Esophagus (tissue), 2 donors: ENCODE measurements at regions not wholly inside any gene's neighbourhood (a gene's known extent, or its start where the extent isn't known, plus 50 kb on each side); places are given as distances from the start of the nearest gene placed in this dataset.

Experiments
- H3K27ac ChIP-seq, 2 donors: one replicate each; pipeline ENCODE4 v1.5.1; 2013; ENCODE audit warnings: low read depth in 2 of 2, mild to moderate bottlenecking in 2 of 2, inconsistent platforms in 1 of 2, low read length in 1 of 2, moderate library complexity in 1 of 2
- H3K27me3 ChIP-seq, 2 donors: one replicate each; pipeline ENCODE4 v1.6.1; 2013; ENCODE audit warnings: low read length in 2 of 2, control low read depth in 1 of 2, mild to moderate bottlenecking in 1 of 2; ENCODE audit not compliant: insufficient read depth in 2 of 2, control insufficient read depth in 1 of 2
- H3K36me3 ChIP-seq, 2 donors: one replicate each; pipeline ENCODE4 v1.6.1; 2013; ENCODE audit warnings: low read length in 1 of 2; ENCODE audit not compliant: control insufficient read depth in 2 of 2, insufficient read depth in 2 of 2
- H3K4me1 ChIP-seq, 2 donors: one replicate each; pipeline ENCODE4 v1.6.1; 2013; ENCODE audit warnings: low read length in 1 of 2; ENCODE audit not compliant: control insufficient read depth in 2 of 2, insufficient read depth in 2 of 2
- H3K4me3 ChIP-seq, 2 donors: one replicate each; pipeline ENCODE4 v1.5.1; 2013; ENCODE audit warnings: low read length in 2 of 2, mild to moderate bottlenecking in 2 of 2, low read depth in 1 of 2, moderate library complexity in 1 of 2
- H3K9me3 ChIP-seq, 2 donors: one replicate each; pipeline ENCODE4 v1.6.1; 2013; ENCODE audit warnings: mild to moderate bottlenecking in 2 of 2, low read depth in 1 of 2, low read length in 1 of 2, moderate library complexity in 1 of 2; ENCODE audit not compliant: control insufficient read depth in 2 of 2, insufficient read depth in 1 of 2
- WGBS, 2 donors: extraction: QIAGEN DNeasy Blood & Tissue Kit; methylation state at CpG; one replicate each; pipeline ENCODE4 v1.1.7; 2013; 5-methylcytosine and 5-hydroxymethylcytosine counted together
- donor health status: healthy with polysubstance abuse.
- donor health status: Bipolar disorder and iron deficiency.

GRCh38 chr1:10935724-10936123 lies 76.7 kb upstream of the TARDBP start:
- no peak overlapping the region for H3K4me3 ChIP-seq
- H3K9me3 ChIP-seq: no peaks in the 10 kb centered on the region
- no peaks in the 10 kb centered on the region for H3K27me3 ChIP-seq
- H3K36me3 ChIP-seq: no peaks in the 10 kb centered on the region
- WGBS, 2 donors: 83 to 90% methylated on average over 7 of the region's 7 CpGs
- peaks cover 0 to 3% of the 10 kb centered on the region in 2 donors for H3K4me1 ChIP-seq
- H3K27ac ChIP-seq: no peak overlapping the region

DNA sequence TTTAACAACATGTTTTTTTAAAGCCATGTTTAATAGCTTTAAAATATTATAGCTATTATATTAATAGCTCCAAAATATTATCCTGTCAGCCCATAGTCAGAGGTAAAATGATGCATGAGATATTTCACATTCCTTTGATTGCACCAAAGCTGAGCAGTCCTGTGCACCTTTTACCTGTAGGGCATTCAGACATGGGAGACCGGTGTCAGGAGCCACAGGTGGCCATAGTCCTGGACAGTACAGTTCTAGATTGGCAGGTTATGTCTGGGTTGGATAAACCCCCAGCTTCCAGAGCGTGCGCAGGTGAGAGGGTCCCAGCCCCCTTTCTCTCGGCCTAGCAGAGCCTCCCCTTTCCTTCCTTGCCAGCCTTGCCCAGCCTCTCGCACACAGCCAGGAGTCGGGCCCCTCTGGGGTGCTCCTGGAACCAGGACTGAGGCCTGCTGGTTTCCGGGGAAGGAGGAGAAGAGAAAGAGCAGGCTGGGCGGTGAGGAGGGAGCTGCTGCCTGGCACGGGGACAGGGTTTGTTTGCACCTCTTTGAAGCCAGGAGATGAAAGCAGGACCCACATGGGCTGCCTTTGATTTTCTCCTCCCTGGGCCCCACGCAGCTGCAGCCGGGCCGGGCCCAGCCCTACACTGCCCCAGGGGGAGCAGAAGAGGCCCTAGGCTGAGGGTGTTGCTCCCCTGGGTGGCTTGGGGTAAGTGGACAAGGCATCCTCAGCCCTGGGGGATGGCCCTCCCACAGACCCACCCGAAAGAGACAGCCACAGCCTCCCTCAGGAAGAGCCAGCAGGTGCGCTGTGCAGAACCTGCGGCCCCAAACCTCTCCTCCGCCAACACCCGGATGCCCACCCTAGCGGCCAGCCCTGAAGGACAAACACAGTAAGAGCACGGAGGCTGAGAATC lies 75.2 kb upstream of the TARDBP start:
- Histone ChIP-seq H3K4me1 (peaks cover 3% of the 10 kb centered on the region in 2 donors), H3K36me3 (no peaks in the 10 kb centered on the region), H3K27ac (no peak overlapping the region), H3K9me3 (no peaks in the 10 kb centered on the region), H3K4me3 (no peak overlapping the region), H3K27me3 (no peaks in the 10 kb centered on the region)
- 56 to 65% methylated on average over 17 to 19 of the region's 19 CpGs for WGBS, 2 donors

DNA sequence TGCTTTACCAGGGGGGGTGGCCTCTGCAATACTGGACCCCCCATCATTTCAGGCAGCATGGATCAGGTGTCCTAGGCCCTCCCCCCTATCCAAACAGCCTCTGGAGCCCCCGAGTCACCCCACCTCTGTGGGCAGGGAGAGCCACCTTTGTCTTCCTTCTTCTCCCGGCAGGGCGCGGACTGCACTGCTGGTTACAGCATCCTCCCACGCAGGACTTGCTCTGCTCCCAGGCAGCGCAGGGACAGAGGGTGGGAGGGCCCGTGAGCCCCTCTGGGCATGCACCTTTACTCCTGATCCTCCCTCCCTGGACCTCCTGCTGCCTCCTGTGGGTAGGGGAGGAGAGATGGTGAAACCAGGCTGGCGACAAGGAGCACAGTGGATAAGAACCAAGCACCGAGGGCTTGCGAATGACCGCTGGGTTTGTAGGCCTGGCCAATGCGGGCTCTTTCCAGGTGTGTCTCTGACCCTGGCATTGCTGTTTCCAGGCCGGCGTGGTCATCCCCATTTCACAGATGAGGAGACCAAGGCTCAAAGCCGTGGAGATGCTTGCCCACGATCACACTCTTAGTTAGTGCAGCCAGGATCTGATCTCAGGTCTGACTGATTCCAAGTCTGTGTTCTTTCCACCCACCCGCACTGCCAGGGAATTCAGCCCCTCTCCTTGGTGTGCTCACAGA lies 73.6 kb upstream of the TARDBP start:
- no peaks in the 10 kb centered on the region for H3K27me3 ChIP-seq
- no peak overlapping the region for H3K4me3 ChIP-seq
- 82 to 88% methylated on average over 17 of the region's 17 CpGs for WGBS, 2 donors
- H3K27ac ChIP-seq: no peak overlapping the region
- no peaks in the 10 kb centered on the region for H3K36me3 ChIP-seq
- H3K4me1 ChIP-seq: peaks cover 3% of the 10 kb centered on the region in 2 donors
- no peaks in the 10 kb centered on the region for H3K9me3 ChIP-seq

GRCh38 chr1:10939654-10940450 lies 72.6 kb upstream of the TARDBP start:
- H3K27ac ChIP-seq: no peak overlapping the region
- H3K9me3 ChIP-seq: no peaks in the 10 kb centered on the region
- 43 to 45% methylated on average over 20 of the region's 20 CpGs for WGBS, 2 donors
- H3K36me3 ChIP-seq: no peaks in the 10 kb centered on the region
- H3K4me3 ChIP-seq: no peak overlapping the region
- H3K27me3 ChIP-seq: no peaks in the 10 kb centered on the region
- peaks cover 3 to 10% of the 10 kb centered on the region in 2 donors for H3K4me1 ChIP-seq

DNA sequence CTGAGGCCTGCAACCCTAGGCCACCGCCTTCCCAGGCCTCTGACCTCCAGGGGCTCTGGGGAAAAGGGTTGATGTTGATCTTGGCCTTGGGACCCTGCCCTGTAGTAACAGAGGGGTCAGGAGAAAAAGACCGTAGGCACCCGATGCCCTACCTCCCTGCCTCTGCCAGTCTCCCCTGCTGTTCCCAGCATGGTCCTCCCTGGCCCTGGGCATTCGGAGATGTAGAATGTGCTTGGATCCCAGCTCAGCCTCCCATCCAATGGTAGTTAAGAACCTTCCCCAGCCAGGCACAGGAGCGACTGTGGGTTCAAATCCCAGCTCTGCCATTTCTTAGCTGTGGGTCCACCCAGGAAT lies 72.0 kb upstream of the TARDBP start:
- H3K27ac ChIP-seq: no peak overlapping the region
- H3K9me3 ChIP-seq: no peaks in the 10 kb centered on the region
- 79 to 85% methylated on average over 5 of the region's 5 CpGs for WGBS, 2 donors
- no peak overlapping the region for H3K4me3 ChIP-seq
- H3K4me1 ChIP-seq: peaks cover 3 to 10% of the 10 kb centered on the region in 2 donors
- H3K27me3 ChIP-seq: no peaks in the 10 kb centered on the region
- no peaks in the 10 kb centered on the region for H3K36me3 ChIP-seq

- Histone ChIP-seq H3K36me3 (no peaks in the 10 kb centered on the region), H3K27me3 (no peaks in the 10 kb centered on the region), H3K4me1 (peaks cover 3 to 10% of the 10 kb centered on the region in 2 donors), H3K4me3 (no peak overlapping the region), H3K27ac (no peak overlapping the region), H3K9me3 (no peaks in the 10 kb centered on the region)
- whole genome bisulfite sequencing, 2 donors: 88 to 92% methylated on average over 7 of the region's 7 CpGs
These were observed 71.6 kb upstream of the TARDBP start for GRCh38 chr1:10940838-10941237.

GRCh38 chr1:10941891-10942541 lies 70.4 kb upstream of the TARDBP start:
- Histone ChIP-seq H3K27me3 (no peaks in the 10 kb centered on the region), H3K4me1 (peaks cover 3 to 9% of the 10 kb centered on the region in 2 donors), H3K36me3 (no peaks in the 10 kb centered on the region), H3K27ac (no peak overlapping the region), H3K4me3 (no peak overlapping the region), H3K9me3 (no peaks in the 10 kb centered on the region)
- 4 to 5% methylated on average over 12 to 21 of the region's 21 CpGs for WGBS, 2 donors

- 81 to 83% methylated on average over 6 of the region's 6 CpGs for WGBS, 2 donors
- no peaks in the 10 kb centered on the region for H3K27me3 ChIP-seq
- H3K36me3 ChIP-seq: no peaks in the 10 kb centered on the region
- no peak overlapping the region for H3K27ac ChIP-seq
- no peaks in the 10 kb centered on the region for H3K9me3 ChIP-seq
- H3K4me3 ChIP-seq: no peak overlapping the region
- H3K4me1 ChIP-seq: peaks cover 3 to 6% of the 10 kb centered on the region in 2 donors
These were observed 69.9 kb upstream of the TARDBP start for GRCh38 chr1:10942542-10942912.

GRCh38 chr1:10943041-10943440 lies 69.4 kb upstream of the TARDBP start:
- no peaks in the 10 kb centered on the region for H3K27me3 ChIP-seq
- 71 to 75% methylated on average over 7 of the region's 7 CpGs for WGBS, 2 donors
- no peaks in the 10 kb centered on the region for H3K36me3 ChIP-seq
- H3K27ac ChIP-seq: no peak overlapping the region
- no peaks in the 10 kb centered on the region for H3K9me3 ChIP-seq
- peaks cover 3 to 6% of the 10 kb centered on the region in 2 donors for H3K4me1 ChIP-seq
- no peak overlapping the region for H3K4me3 ChIP-seq
